ENCODE measurements at regions not wholly inside any gene's neighbourhood (a gene's known extent, or its start where the extent isn't known, plus 50 kb on each side); places are given as distances from the start of the nearest gene placed in this dataset.

DNA sequence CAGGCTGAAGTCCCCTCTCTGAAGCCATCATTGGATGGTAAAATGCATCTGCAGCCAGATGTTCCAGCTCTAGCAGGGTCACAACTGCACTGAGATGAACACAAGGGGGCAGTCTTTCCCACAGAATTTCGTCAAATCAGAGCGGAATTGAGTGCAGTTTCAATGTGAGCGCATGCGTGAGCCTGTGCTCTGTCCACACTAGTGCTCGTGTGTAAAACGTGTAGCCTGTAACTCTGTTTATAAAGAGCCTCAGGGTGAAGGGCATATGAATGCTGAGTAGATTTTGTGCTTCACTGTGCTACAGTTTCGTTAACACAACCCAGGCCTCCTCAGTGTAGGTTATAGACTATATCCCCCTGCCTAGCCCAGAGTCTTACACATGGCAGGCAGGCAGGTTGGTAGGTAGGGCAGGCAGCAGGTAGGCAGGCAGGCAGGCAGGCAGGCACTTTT is 92.7 kb upstream of the GOLGA6L4 start:
- TF ChIP-seq, protein P1, sequence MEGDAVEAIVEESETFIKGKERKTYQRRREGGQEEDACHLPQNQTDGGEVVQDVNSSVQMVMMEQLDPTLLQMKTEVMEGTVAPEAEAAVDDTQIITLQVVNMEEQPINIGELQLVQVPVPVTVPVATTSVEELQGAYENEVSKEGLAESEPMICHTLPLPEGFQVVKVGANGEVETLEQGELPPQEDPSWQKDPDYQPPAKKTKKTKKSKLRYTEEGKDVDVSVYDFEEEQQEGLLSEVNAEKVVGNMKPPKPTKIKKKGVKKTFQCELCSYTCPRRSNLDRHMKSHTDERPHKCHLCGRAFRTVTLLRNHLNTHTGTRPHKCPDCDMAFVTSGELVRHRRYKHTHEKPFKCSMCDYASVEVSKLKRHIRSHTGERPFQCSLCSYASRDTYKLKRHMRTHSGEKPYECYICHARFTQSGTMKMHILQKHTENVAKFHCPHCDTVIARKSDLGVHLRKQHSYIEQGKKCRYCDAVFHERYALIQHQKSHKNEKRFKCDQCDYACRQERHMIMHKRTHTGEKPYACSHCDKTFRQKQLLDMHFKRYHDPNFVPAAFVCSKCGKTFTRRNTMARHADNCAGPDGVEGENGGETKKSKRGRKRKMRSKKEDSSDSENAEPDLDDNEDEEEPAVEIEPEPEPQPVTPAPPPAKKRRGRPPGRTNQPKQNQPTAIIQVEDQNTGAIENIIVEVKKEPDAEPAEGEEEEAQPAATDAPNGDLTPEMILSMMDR (IDR thresholded peaks at IDR 0.05), result peak; percentile 82

DNA sequence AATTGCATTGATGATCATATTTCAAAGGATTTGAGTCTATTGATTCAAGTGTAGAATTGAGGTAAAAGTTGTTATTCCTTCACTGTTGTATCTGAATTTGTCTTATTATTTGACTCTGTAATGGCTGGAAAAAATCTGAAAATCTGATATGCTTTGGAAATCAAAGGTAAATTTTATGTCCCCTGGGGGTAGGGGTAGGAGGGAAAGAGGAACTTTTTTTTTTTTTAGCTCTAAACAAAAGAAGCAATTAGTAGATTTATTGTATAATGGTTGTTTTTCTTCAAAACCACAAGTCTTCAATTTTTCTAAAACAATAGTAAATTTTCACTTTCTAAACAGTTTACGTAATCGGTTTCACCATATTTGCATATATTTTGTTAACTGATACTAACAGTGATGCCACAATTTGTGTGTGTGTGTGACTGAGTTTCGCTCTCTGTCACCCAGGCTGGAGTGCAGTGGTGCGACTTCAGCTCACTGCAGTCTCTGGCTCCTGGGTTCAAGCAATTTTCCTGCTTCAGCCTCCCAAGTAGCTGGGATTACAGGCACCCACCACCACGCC is 91.7 kb upstream of the GOLGA6L4 start:
- TF ChIP-seq, protein P1 (IDR thresholded peaks at IDR 0.05), result no peak

DNA sequence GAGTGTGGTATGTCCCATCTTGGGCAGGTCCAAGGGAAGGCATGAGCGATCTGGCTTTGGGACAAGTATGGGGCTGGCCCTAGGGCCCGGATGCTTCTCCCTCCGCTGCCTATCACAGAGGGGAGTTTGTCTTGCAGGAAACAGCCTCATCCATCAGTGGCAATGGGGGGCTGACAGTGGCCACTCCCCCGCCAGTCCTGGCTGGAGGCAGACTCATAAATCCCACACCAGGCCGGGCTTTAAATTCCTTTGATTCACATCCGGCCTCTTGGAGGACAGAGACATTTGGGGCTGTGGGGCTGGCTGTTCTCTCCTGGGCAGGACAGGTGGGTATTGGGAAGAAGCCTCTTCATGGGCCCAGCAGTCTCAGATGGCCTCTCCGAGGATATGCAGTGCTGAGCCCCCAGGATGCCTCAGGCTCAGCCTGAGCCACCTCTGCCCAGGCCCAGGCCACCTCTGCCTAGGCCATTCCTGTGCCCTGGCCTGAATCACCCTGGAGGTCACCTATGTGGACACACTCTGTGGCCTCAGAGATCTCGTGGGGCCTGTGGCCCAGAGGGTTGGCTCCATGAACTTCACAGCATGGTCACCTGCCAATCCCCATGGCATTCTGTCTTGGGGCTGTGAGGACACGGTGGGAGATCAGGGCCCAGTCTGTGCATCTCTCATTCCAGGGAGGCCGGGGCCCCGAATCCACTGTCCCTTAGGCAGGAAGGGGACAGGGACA is 84.2 kb upstream of the GOLGA6L4 start:
- TF ChIP-seq, protein P1 (IDR thresholded peaks at IDR 0.05), result no peak

All from LNCAP (cell line).